Raji (cell line): ENCODE measurements at regions not wholly inside any gene's neighbourhood (a gene's known extent, or its start where the extent isn't known, plus 50 kb on each side); places are given as distances from the start of the nearest gene placed in this dataset.
A peak's percentile ranks its signal among the peaks of the same experiment; 100 is the strongest.

Source experiments
- POLR2A ChIP-seq: IDR thresholded peaks from 2 replicates; pipeline ENCODE4 v1.6.1; 2011; ENCODE audit warnings: low read depth, low read length, control low read depth; ENCODE audit not compliant: insufficient read depth

DNA sequence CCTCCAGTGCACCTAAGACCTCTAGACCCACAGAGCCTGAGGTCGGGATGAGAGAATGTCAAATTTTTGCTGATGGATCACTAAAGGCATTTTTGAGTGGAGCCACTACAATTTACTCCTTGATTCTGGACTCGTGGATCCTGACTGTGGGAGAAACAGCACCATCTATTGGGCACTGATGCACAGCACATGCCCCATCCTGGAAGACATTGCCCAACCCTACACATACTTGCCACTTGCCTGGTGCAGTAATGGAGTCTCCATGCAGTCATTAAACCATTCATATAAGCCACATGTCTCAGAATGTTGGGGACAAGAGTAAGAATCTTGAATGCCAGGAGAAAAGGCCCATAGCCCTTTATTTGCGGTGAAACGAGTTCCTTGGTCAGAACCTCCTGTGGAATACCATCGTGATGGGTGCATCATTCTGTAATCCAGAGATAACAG, 103.9 kb downstream of the GGTLC2 start:
- TF ChIP-seq POLR2A: no peak

DNA sequence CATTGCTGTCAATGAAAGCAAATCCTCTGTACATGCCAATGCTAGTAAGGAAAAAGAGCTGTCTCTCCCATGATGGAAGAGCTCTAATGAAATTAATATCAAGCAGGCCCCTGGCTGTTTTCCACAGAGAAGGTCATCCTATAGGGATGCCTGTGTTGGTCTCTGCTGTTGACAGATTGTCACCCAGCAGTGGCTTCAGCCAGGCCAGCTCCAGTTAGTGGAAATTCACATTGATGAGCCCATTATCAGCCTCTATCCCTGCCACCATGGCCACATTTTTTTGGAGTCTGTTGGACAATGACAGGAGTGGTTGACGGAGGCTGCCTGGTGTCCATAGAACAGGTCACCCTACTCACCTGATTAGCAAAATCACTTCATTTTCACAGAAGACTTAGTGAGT, 104.3 kb downstream of the GGTLC2 start:
- no peak for TF ChIP-seq POLR2A

DNA sequence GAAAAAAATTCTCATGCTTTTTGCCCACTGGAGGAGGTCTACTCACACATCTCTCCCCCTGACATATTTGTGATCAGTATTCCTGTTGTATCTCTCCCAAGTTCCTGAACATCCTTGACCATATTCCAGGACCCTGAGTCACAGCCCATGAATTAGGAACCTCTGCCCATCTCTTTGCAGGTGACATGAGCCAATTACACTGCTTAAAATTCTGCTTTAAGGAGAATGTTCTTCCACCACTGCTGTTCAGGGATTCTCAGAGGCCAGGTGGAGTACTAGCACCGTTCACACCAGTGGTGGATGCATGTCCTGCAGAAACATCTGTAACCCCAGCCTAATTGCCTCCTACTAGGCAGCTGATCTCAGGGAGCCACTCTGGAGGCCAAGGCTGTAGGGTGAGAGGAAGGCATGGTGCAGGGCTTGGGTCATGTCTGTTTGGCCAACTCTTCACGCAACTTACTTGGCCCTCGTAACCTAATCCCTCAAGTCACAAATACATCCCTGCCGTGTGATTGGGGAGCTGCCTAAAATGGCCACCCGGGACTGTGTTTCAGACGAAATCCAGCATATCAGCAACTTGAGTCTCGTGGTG, 104.8 kb downstream of the GGTLC2 start:
- no peak for TF ChIP-seq POLR2A

DNA sequence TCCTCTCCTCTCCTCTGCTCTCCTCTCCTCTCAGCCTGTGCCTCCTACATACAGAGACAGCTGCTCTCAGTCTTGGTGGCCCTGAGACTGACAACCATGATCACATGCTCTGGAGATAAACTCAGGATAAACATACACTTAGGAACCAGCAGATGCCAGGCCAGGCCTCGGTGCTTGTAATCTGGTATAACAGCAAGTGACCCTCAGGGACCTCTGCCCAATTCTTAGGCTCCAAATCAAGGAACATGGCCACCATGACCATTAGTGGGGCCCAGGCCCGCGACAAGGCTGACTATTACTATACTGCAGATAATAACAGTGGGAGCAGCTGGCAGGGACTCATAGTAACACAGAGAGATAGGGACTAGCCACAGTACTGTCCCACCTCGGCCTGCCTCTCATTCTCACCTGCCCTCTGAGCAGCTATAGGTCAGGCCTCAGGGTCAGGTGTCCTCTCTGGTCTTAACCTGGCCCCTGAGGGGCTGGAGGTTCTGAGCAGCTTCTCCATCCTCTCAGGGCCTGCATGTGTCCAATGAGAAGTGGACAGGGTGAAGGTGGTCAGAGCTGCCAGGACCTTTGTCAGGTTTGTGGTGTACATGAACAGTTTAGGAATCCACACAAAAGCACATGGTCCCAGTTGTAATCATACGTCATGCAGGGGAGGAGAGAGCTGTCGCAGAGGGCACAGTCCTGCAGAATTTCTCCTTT, 106.1 kb downstream of the GGTLC2 start:
- TF ChIP-seq POLR2A: no peak

DNA sequence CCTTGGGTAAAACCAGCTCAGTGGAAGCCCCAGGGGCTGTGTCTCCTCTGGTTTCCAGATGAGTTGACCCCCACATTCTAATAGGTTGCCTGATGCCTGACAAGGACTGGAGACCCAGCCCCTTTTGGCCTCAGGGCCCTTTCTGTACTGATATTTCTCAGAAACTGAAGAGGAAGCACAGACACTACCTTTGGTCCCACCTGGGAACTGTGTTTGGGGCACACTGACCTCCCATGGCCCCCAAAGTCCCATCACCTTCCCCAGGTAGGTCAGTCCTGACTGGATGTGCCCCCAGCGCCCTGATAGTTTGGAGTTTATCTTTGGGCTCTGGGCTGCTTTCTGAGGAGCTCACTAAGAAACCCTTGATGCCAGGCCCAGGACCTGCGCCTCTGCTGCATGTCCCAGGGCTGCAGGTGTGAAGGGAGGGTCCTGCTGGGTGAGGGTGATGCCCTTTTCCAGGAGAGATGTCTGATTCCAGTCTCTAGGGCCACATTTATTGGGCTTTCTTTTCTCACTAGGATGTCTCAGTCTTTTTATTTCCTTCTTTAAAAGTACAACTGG, 106.7 kb downstream of the GGTLC2 start:
- TF ChIP-seq POLR2A: no peak

DNA sequence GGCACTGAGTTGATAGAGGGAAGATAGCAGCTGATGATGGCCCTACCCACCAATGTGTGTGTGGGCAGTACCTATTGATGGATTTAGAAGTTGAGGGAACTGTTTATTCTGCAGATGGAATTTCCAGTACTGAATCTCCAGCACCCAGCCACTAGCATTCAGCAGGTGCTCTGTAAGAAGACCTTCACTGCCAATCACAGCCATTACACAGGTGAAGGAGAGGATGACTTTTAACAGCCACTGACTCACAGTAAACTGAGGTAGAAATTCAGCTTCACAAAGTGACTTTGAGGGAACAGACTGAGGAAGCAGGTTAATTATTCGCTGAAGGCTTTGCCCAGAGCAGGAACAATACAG, 107.8 kb downstream of the GGTLC2 start:
- TF ChIP-seq POLR2A: no peak

DNA sequence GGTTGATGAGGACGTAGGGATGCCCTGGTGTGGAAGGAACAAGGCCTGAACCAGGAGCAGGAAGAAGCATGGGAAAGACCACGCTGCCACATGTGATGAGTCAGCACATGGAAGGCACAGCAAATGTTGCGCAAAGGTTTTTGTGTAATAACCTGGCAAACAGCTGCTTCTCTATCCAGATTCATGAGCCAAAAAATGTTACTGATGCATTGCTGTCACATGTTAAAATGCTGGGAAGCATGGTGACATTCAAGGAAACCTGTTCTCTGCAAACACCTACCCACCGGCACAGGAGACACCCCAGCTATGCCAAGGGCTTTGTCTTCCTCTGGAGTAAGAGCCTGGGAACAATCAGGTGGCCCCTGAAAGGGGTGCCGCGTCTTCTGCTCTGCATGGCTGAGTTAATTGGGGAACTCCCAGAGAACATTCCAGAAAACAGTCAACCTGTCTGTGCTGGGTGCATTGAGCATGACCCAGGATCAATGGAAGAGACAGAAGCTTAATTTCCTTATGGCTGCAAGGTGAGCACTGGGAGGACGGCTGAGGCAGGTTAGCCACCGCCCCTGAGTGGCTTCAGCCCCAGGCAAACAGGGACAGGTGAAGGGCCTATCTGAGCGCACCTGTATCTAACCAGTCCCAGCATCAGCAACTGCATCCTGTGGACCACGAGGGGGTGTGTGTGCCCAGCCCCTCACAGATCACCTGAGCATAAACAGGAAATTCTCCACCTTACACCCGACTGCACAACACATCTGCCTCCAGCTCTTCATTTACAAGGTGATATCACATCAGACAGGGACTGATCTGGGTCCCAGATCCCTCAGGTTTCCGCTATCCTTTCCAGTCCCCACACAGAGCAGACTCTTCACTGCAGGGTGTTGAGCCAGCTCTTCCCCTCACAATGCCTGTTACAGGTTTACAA, 108.4 kb downstream of the GGTLC2 start:
- TF ChIP-seq POLR2A: 0 out of 2 replicates have a peak, but pooled peaks have one; percentile 17

DNA sequence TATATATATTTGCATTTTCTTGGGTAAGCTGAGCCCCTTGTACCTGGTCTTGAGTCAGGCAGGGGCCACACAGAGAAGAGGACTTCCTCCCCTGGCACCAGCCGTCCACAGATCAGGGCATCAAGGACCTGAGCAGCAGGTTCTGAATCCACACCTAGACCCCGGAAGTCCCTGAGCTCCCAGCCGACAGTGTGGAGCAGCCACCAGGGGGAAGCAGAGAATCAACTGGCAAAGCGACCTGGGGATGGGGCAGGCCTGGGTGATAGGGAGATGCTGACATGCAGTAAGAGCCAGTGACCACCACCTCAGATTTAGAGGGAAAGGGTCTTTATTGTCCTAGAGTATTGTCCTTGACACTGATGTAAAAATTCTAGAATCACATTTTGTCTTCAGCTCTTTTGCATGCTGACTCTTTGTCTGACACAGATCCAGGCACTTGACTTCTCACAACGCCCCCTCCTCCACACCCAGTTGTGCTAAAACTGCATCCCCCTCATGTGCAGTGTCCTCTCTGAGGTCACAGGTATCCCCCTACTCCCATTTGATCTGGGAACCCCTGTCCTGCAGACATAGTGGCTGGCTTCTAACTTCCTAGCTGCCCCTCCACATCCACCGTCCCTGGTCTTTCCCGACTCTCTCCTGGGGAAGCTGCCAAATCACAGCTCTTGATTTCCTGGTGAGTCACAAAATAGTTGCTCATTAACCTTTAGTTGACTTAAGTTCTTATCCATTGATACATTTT, 109.3 kb downstream of the GGTLC2 start:
- TF ChIP-seq POLR2A: no peak

DNA sequence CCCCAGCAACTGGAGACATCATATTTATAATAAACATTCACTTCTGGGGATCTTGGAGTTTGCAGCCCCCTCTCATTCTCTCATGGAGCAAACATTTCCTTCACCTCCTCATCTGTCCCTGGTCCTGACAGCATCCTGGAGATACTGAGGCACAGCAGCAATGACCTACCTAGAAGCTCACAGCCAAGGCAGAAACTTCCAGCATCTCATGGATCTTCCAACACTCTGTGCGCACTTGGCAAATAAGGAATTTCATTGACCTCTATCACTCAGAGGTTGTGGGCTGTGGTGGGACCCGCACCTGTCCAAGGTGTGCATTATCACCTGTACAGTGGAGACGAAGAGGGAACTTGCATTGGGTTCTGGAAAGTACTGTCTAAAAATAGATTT, 109.8 kb downstream of the GGTLC2 start:
- no peak for TF ChIP-seq POLR2A

DNA sequence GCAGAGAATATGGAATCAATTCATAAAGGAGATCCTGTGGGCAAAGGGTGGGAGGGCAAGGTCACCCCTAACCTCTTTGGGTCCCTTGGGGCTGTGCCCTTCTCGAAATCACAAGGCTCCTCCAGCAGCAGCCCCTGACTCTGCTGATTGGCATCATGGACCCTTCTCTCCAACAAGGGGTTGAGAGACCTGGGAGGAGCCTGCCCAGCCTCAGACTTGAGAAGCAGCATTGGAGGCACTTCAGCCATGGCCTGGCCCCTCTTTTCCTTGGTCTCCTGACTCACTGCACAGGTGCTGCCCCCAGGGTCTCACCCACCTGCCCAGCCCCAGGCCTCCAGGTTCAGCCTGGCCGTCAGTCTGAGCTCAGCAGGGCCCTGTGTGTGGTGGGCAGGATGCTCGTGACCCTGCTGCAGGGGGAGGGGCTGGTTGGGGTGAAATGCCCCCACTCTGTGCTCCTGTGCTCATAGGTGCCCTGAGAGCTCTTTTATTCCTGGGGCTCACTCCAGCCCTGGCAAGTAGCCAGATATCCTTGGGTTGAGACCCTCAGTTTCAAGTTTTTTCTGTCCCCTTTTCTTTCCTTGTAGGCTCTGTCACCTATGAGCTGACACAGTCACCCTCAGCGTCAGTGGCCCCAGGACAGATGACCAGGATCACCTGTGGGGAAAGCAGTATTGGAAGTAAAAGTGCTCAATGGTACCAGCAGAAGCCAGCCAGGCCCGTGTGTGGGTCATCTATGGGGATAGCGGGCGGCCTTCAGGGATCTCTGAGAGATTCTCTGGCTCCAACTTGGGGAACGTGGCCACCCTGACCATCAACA, 110.8 kb downstream of the GGTLC2 start:
- TF ChIP-seq POLR2A: no peak

DNA sequence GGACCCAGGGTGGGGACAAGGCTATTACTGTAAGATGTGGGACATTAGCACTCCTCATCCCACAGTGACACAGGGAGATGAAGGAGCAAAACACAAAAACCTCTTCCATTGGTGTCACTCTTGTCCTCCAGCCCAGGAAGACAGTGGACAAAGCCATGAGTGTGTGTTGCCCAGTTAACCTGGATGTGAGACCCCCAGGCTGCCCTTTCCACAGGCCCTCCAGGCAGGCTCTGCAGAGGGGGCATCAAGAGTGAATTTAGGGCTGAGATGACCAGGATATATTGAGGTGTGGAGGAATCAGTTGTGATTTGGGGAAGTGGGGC, 111.3 kb downstream of the GGTLC2 start:
- no peak for TF ChIP-seq POLR2A

DNA sequence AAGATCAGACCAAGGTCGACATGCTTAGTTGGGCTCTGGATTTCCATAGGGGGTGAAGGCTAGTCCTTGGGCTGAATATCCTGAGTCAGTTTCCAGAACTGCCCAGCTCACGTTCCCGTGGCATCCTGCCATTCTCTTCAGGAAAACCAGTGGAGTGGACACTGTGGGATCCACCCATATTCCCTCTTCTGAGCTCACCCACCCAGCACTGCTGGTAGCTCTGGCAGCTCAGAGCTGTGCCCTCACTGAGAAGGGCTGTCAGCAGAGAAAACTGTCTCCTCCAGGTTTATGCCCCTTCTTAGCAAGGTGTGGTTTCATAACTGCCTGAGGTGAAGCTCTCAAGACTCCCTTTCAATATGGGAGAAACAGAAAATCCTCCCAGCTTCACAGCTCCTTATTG, 111.7 kb downstream of the GGTLC2 start:
- no peak for TF ChIP-seq POLR2A

DNA sequence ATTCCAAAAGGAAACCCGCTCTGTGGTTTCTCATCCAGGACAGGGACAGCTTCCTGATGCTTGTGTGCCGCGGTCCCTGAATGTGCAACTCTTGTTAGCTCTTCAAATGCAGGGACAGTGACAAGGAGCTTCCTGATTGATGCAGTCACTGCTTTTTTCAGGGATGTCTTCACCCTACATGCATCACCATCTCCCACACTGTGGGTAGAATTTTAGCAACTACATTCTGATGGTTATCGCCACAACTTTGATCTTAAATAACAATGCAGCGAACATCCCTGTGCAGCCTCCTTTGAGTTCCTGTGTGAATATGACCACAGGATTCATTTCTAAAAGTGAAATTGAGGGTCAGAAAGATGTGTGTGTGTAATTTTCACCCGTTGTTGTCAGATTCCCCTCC, 115.0 kb downstream of the GGTLC2 start:
- no peak for TF ChIP-seq POLR2A

DNA sequence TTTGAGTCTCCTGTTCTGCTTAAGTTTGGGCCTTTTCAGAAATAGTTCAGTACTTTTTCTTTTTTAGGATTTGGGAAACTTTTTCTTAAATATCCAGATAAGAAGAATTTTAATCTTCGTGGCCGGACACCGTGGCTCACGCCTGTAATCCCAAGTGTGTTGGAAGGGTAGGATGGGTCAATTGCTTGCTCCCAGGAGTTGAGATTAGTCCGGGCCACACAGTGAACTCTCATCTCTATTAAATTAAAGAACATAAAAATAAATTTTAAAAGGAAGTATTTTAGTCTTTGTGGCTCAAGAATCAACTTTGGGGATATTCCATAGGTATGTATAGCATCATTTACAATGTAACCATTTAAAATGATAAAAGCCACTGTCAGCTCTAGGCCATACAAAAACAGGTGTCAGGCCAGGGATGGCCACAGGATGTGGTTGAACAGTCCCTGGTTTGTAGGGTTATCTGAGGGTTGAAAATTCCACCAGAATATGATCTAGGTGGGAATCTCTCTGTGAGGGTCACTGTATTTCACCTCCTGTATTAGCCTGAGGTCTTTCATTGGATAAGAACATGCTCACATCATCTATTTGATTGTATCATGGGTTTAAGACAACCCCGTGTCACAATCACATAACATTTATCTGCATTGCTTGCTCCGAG, 115.6 kb downstream of the GGTLC2 start:
- no peak for TF ChIP-seq POLR2A

DNA sequence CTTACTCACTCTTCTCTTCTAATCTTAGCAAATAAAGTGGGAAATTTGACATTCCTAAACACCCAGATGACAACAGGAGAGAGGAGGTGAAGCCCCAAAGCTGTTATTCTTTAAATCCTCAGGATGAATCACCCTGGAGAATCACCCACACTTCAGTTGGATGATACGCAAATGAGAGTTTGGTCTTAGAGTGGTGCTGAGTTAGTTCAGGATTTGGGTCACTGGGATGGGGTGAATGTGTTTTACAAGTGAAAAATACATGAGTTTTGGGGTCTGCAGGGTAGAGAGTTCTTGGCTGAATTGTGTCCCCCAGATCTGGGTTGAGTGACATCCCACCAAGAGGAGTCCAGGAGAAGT, 117.2 kb downstream of the GGTLC2 start:
- TF ChIP-seq POLR2A: no peak
